Bronchial epithelial cell (primary cell): ENCODE measurements at regions not wholly inside any gene's neighbourhood (a gene's known extent, or its start where the extent isn't known, plus 50 kb on each side); places are given as distances from the start of the nearest gene placed in this dataset.

Experiments used
- DNase-seq: peaks from one replicate; pipeline ENCODE4 v3.0.0-alpha.2; 2010; ENCODE audit warnings: low read depth
- FAIRE-seq: peaks from 2 replicates; lab custom pipeline; 2011; peaks lifted over from hg19 to GRCh38; lab: Jason Lieb, UNC
- H3K27me3 ChIP-seq: 2 replicates; pipeline ENCODE4 v1.5.1; 2011; ENCODE audit warnings: low read length; ENCODE audit not compliant: control insufficient read depth, insufficient read depth
- H3K36me3 ChIP-seq: 2 replicates; pipeline ENCODE4 v1.5.1; 2011; ENCODE audit warnings: low read length; ENCODE audit not compliant: control insufficient read depth, insufficient read depth
- H3K4me3 ChIP-seq: 2 replicates; pipeline ENCODE4 v1.5.1; 2011; ENCODE audit warnings: mild to moderate bottlenecking, low read depth, low read length, control low read depth
- TF ChIP-seq, protein P1 (sequence below): IDR thresholded peaks from 2 replicates; pipeline ENCODE4 v1.5.1; 2011; ENCODE audit warnings: mild to moderate bottlenecking, moderate library complexity, low read length, control low read depth, inconsistent platforms; ENCODE audit not compliant: insufficient read depth, severe bottlenecking

DNA sequence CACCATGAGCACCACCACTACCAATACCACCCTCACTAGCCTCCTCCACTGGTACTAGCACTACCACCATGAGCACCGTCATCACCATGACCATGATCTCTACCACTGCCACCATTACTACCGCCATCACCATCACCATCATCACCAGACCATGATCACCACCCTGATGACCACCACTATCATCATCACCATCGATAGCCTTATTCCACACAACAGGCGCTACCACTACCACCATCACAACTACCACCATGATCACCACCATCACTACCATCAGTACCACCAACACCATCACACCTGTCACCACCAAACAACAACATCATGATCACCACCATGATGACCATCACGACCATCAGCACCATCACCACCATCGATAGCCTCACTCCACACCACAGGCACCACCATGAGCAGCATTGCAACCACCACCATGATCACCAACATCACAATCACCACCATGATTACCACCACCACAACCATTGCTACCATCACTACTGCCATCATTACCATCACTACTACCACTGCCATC, 56.6 kb upstream of the CASZ1 start:
- Histone ChIP-seq H3K4me3 (no peak overlapping the region), H3K36me3 (no peaks in the 10 kb centered on the region), H3K27me3 (no peaks in the 10 kb centered on the region)
- TF ChIP-seq, protein P1, sequence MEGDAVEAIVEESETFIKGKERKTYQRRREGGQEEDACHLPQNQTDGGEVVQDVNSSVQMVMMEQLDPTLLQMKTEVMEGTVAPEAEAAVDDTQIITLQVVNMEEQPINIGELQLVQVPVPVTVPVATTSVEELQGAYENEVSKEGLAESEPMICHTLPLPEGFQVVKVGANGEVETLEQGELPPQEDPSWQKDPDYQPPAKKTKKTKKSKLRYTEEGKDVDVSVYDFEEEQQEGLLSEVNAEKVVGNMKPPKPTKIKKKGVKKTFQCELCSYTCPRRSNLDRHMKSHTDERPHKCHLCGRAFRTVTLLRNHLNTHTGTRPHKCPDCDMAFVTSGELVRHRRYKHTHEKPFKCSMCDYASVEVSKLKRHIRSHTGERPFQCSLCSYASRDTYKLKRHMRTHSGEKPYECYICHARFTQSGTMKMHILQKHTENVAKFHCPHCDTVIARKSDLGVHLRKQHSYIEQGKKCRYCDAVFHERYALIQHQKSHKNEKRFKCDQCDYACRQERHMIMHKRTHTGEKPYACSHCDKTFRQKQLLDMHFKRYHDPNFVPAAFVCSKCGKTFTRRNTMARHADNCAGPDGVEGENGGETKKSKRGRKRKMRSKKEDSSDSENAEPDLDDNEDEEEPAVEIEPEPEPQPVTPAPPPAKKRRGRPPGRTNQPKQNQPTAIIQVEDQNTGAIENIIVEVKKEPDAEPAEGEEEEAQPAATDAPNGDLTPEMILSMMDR = no peak
- FAIRE-seq (peak; percentile 96), DNase-seq (no peak)

DNA sequence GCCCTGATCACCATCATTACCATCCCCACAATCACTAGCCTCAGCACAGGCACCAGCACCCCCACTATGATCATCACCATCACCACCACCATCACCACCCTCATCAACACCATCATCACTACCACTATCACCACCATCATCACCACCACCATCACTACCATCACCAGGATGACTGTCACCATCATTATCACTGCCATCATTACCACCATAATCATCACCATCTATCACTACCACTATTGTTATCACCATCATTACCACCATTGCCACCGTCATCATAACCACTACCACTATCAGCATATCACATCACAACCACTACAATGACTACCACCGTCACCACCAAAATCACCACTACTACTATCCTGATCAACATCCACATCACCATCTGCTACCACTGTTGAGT, 57.3 kb upstream of the CASZ1 start:
- no peaks in the 10 kb centered on the region for H3K36me3 ChIP-seq
- DNase-seq = no peak
- no peak for FAIRE-seq
- TF ChIP-seq, protein P1 = no peak
- H3K27me3 ChIP-seq = no peaks in the 10 kb centered on the region
- no peak overlapping the region for H3K4me3 ChIP-seq

GRCh38 chr1:10854856-10855459, 58.5 kb upstream of the CASZ1 start:
- DNase-seq (no peak), FAIRE-seq (no peak)
- TF ChIP-seq, protein P1 = no peak
- Histone ChIP-seq H3K4me3 (no peak overlapping the region), H3K36me3 (no peaks in the 10 kb centered on the region), H3K27me3 (no peaks in the 10 kb centered on the region)

GRCh38 chr1:10856176-10856683, 59.8 kb upstream of the CASZ1 start:
- TF ChIP-seq, protein P1 = no peak
- no peak for FAIRE-seq

GRCh38 chr1:10856863-10857598, 60.6 kb upstream of the CASZ1 start:
- Histone ChIP-seq H3K27me3 (peaks cover 1% of the 10 kb centered on the region), H3K4me3 (no peak overlapping the region), H3K36me3 (no peaks in the 10 kb centered on the region)
- DNase-seq (no peak), FAIRE-seq (no peak)
- TF ChIP-seq, protein P1 = no peak

More at GRCh38 chr1:10856176-10856683, 59.8 kb upstream of the CASZ1 start:
- Histone ChIP-seq H3K27me3 (peaks cover 1% of the 10 kb centered on the region), H3K36me3 (no peaks in the 10 kb centered on the region), H3K4me3 (no peak overlapping the region)
- DNase-seq = no peak
